ENCODE measurements at regions not wholly inside any gene's neighbourhood (a gene's known extent, or its start where the extent isn't known, plus 50 kb on each side); places are given as distances from the start of the nearest gene placed in this dataset.

GRCh38 chr5:153206361-153206760, 284.1 kb upstream of the GRIA1 start:
- no TSS peak for BruUV-seq (replicated peaks)
- DNase-seq = no peak
- Histone ChIP-seq H3K79me2 (ENCODE audit: low read length) (no peaks in the 10 kb centered on the region), H3K36me3 (ENCODE audit: low read depth, low read length) (no peaks in the 10 kb centered on the region), H3K4me3 (ENCODE audit: low read length) (no peak overlapping the region), H3K9ac (ENCODE audit: low read length) (no peak overlapping the region), H3F3A (ENCODE audit: low read length, unreplicated experiment) (no peaks in the 10 kb centered on the region), H3K4me1 (ENCODE audit: insufficient read depth, low read length) (no peaks in the 10 kb centered on the region), H2AFZ (ENCODE audit: low read length) (no peak overlapping the region), H3K27ac (ENCODE audit: low read length) (no peak overlapping the region), H3K27me3 (ENCODE audit: low read length) (no peaks in the 10 kb centered on the region), H3K9me3 (ENCODE audit: low read length) (0 out of 2 replicates have a peak, but pooled peaks cover 10% of the 10 kb centered on the region), H4K20me1 (ENCODE audit: low read length) (no peaks in the 10 kb centered on the region), H3K9me2 (replicated peaks; ENCODE audit: low read length) (no peaks in the 10 kb centered on the region), H3K4me2 (ENCODE audit: low read length) (no peak overlapping the region)
- no peak for ATAC-seq
- intact Hi-C loops (cut with micrococcal nuclease) = no loop called here
- CTCF ChIA-PET = no interaction called here
- no peak for TF ChIP-seq CTCF (conservative IDR thresholded peaks at IDR 0.05; ENCODE audit: low read depth, low read length)
- POLR2A ChIA-PET (ENCODE audit: unreplicated experiment) = no interaction called here

GRCh38 chr5:153209016-153209415, 281.5 kb upstream of the GRIA1 start:
- H3K9me3 ChIP-seq (ENCODE audit: low read length) = 0 out of 2 replicates have a peak, but pooled peaks cover 14% of the 10 kb centered on the region
- no peak overlapping the region for H3K9ac ChIP-seq (ENCODE audit: low read length)
- H3K79me2 ChIP-seq (ENCODE audit: low read length) = no peaks in the 10 kb centered on the region
- TF ChIP-seq EZH2 (IDR thresholded peaks at IDR 0.05; ENCODE audit: low read length, unreplicated experiment) (no peak), CTCF (conservative IDR thresholded peaks at IDR 0.05; ENCODE audit: low read depth, low read length) (no peak), EZH2phosphoT487 (IDR thresholded peaks at IDR 0.05; ENCODE audit: borderline replicate concordance, low read length) (no peak)
- POLR2A ChIA-PET (ENCODE audit: unreplicated experiment) = no interaction called here
- intact Hi-C loops (cut with micrococcal nuclease) = no loop called here
- H3K9me2 ChIP-seq (replicated peaks; ENCODE audit: low read length) = no peaks in the 10 kb centered on the region
- no peaks in the 10 kb centered on the region for H4K20me1 ChIP-seq (ENCODE audit: low read length)
- no peak overlapping the region for H2AFZ ChIP-seq (ENCODE audit: low read length)
- no peaks in the 10 kb centered on the region for H3K36me3 ChIP-seq (ENCODE audit: low read depth, low read length)
- ATAC-seq = no peak
- CTCF ChIA-PET = interaction anchor here (0.6 kb wide), 1 partner anchor 759 kb away, joined by 3 read pairs; no protein-coding TSS in a partner anchor
- no peak overlapping the region for H3K27ac ChIP-seq (ENCODE audit: low read length)
- no peaks in the 10 kb centered on the region for H3F3A ChIP-seq (ENCODE audit: low read length, unreplicated experiment)
- no peaks in the 10 kb centered on the region for H3K27me3 ChIP-seq (ENCODE audit: low read length)
- DNase-seq = no peak
- no TSS peak for BruUV-seq (replicated peaks)
- H3K4me1 ChIP-seq (ENCODE audit: insufficient read depth, low read length) = no peaks in the 10 kb centered on the region
- H3K4me3 ChIP-seq (ENCODE audit: low read length) = no peak overlapping the region
- no peak overlapping the region for H3K4me2 ChIP-seq (ENCODE audit: low read length)

- Histone ChIP-seq H3K4me1 (ENCODE audit: insufficient read depth, low read length) (no peaks in the 10 kb centered on the region), H3K27me3 (ENCODE audit: low read length) (no peaks in the 10 kb centered on the region), H3K9me3 (ENCODE audit: low read length) (0 out of 2 replicates have a peak, but pooled peaks cover 14% of the 10 kb centered on the region), H3K9ac (ENCODE audit: low read length) (no peak overlapping the region), H3K9me2 (replicated peaks; ENCODE audit: low read length) (no peaks in the 10 kb centered on the region), H3K4me3 (ENCODE audit: low read length) (no peak overlapping the region), H3K4me2 (ENCODE audit: low read length) (no peak overlapping the region), H4K20me1 (ENCODE audit: low read length) (no peaks in the 10 kb centered on the region), H3K79me2 (ENCODE audit: low read length) (no peaks in the 10 kb centered on the region), H3F3A (ENCODE audit: low read length, unreplicated experiment) (no peaks in the 10 kb centered on the region), H2AFZ (ENCODE audit: low read length) (no peak overlapping the region), H3K36me3 (ENCODE audit: low read depth, low read length) (no peaks in the 10 kb centered on the region), H3K27ac (ENCODE audit: low read length) (no peak overlapping the region)
- CTCF ChIA-PET = interaction anchor here (0.6 kb wide), 1 partner anchor 758 kb away, joined by 3 read pairs; no protein-coding TSS in a partner anchor
- TF ChIP-seq EZH2 (IDR thresholded peaks at IDR 0.05; ENCODE audit: low read length, unreplicated experiment) = no peak
- TF ChIP-seq CTCF (conservative IDR thresholded peaks at IDR 0.05; ENCODE audit: low read depth, low read length) = no peak
- no peak for TF ChIP-seq EZH2phosphoT487 (IDR thresholded peaks at IDR 0.05; ENCODE audit: borderline replicate concordance, low read length)
- ATAC-seq = no peak
- intact Hi-C loops (cut with micrococcal nuclease) = no loop called here
- DNase-seq = no peak
- POLR2A ChIA-PET (ENCODE audit: unreplicated experiment) = interaction anchor here (0.6 kb wide), 1 partner anchor 60 kb away, joined by 4 read pairs; no protein-coding TSS in a partner anchor
- BruUV-seq (replicated peaks) = no TSS peak
Measured at GRCh38 chr5:153209687-153210086, 280.8 kb upstream of the GRIA1 start.
